GF-D8 (cell line): ENCODE measurements at regions not wholly inside any gene's neighbourhood (a gene's known extent, or its start where the extent isn't known, plus 50 kb on each side); places are given as distances from the start of the nearest gene placed in this dataset.

ENCODE experiments used
- DNase-seq: peaks from one replicate; lab custom pipeline; 2025; lab: John Stamatoyannopoulos, UW

- no peak for DNase-seq
Measured at GRCh38 chr10:130997267-130998045, 314.1 kb downstream of the TCERG1L start.

GRCh38 chr10:130998046-130998435, 313.5 kb downstream of the TCERG1L start:
- DNase-seq = no peak

GRCh38 chr10:130998642-130999041, 312.9 kb downstream of the TCERG1L start:
- no peak for DNase-seq

- no peak for DNase-seq
Measured at GRCh38 chr10:130999376-131000202, 311.9 kb downstream of the TCERG1L start.

GRCh38 chr10:131000244-131000643, 311.3 kb downstream of the TCERG1L start:
- DNase-seq = no peak

GRCh38 chr10:131000743-131001142, 310.8 kb downstream of the TCERG1L start:
- DNase-seq = no peak

GRCh38 chr10:131001438-131001837, 310.1 kb downstream of the TCERG1L start:
- no peak for DNase-seq

GRCh38 chr10:131002031-131002861, 309.3 kb downstream of the TCERG1L start:
- no peak for DNase-seq

- no peak for DNase-seq
Measured at GRCh38 chr10:131003455-131003854, 308.1 kb downstream of the TCERG1L start.

- DNase-seq = no peak
Measured at GRCh38 chr10:131004276-131004675, 307.2 kb downstream of the TCERG1L start.

- no peak for DNase-seq
Measured at GRCh38 chr10:131006458-131007256, 304.9 kb downstream of the TCERG1L start.

GRCh38 chr10:131009791-131010190, 301.7 kb downstream of the TCERG1L start:
- no peak for DNase-seq

GRCh38 chr10:131010965-131011575, 300.5 kb downstream of the TCERG1L start:
- DNase-seq = no peak

GRCh38 chr10:131011936-131012640, 299.4 kb downstream of the TCERG1L start:
- DNase-seq = no peak

GRCh38 chr10:131012641-131012985, 298.9 kb downstream of the TCERG1L start:
- DNase-seq = no peak

- no peak for DNase-seq
Measured at GRCh38 chr10:131013281-131013912, 298.1 kb downstream of the TCERG1L start.

GRCh38 chr10:131014271-131014670, 297.2 kb downstream of the TCERG1L start:
- DNase-seq = no peak

GRCh38 chr10:131015271-131015670, 296.2 kb downstream of the TCERG1L start:
- DNase-seq = no peak

- DNase-seq = no peak
Measured at GRCh38 chr10:131016556-131016955, 295.0 kb downstream of the TCERG1L start.
